DMS114 treated with DMSO at 0.1 percent for 48 hours (cell line): ENCODE measurements at regions not wholly inside any gene's neighbourhood (a gene's known extent, or its start where the extent isn't known, plus 50 kb on each side); places are given as distances from the start of the nearest gene placed in this dataset.
"Not testable (repeated sequence)": the region's sequence is repeated elsewhere in the genome, so short reads cannot be mapped to it uniquely, and the experiment has no call there.

Experiments used
- DNase-seq: peaks from one replicate; lab custom pipeline; 2025; ENCODE audit not compliant: unreplicated experiment; lab: John Stamatoyannopoulos, UW

DNA sequence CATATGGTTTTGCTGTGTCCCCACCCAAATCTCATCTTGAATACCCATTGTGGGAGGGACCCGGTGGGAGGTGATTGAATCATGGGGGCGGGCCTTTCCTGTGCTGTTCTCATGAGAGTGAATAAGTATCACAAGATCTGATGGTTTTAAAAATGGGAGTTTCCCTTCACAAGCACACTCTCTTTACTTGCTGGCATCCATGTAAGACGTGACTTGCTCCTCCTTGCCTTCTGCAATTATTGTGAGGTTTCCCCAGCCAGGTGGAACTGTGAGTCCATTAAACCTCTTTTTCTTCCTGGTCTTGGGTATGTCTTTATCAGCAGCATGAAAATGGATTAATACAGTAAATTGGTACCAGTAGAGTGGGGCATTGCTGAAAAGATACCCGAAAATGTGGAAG lies 627.8 kb downstream of the RFPL4B start:
- not testable (repeated sequence) for DNase-seq

GRCh38 chr6:112976579-112976978 lies 629.4 kb downstream of the RFPL4B start:
- DNase-seq = not testable (repeated sequence)

GRCh38 chr6:112979830-112980229 lies 632.7 kb downstream of the RFPL4B start:
- no peak for DNase-seq

DNA sequence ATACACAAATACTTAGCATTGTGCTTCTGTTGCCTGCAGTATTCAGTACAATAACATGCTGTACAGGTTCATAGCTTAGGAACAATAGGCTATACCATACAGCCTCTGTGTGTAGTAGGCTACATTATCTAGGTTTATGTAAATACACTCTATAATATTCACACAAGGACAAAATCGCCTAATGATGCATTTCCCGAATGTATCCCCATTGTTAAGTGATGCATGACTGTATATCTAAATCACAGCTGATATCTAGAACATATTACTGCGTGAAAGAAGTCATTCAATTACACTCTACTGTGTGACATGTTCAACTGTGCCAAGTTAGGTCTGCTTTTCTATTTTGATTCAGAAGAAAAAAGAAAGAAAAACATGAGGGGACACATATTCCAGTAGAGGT lies 633.5 kb downstream of the RFPL4B start:
- no peak for DNase-seq

DNA sequence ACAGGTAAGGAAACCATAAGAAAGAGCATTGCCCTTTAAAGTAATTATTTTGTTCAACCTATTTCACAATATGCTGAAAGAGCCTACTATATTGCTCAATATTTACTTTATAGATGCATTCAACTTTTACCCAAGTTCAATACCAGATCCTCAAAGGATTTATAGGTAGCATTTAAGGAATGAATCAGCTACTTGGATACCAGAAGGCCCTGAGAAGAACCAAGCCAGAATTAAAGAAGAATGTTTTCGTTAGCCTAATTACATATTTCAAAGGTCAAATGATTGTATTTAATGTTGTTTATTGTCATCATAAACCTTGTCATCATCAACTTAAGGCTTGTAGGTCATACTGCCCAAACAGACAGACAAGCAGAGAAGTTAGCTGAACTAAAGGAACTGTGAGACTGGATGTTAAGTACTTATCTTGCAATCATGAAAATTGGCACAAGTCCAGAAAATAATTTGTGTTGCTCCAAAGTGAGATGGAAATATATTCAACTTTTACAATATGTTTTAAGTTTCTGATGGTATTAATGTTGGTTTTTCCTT lies 636.7 kb downstream of the RFPL4B start:
- no peak for DNase-seq

DNA sequence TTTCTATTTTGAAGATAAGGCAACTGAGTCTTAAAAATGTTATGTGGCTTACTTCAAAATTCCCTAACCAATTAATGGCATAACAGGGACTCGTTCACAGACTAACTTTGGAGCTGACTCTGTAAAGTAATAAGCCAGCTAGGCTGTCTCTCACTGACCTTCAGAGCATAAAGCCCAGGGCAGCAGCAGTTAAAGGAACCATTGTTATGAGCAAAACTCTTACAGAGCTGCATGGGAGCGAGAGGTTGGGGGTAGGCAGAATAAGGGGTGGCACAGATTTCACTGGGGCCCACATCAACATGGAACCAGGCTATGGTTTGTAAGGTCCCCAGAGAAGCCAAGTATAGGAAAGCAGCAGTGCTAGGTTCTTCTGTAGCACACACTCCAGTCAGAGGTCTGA lies 637.8 kb downstream of the RFPL4B start:
- DNase-seq = no peak

GRCh38 chr6:112986321-112986720 lies 639.2 kb downstream of the RFPL4B start:
- no peak for DNase-seq

- no peak for DNase-seq
Observed at GRCh38 chr6:112988748-112989147, 641.6 kb downstream of the RFPL4B start.

DNA sequence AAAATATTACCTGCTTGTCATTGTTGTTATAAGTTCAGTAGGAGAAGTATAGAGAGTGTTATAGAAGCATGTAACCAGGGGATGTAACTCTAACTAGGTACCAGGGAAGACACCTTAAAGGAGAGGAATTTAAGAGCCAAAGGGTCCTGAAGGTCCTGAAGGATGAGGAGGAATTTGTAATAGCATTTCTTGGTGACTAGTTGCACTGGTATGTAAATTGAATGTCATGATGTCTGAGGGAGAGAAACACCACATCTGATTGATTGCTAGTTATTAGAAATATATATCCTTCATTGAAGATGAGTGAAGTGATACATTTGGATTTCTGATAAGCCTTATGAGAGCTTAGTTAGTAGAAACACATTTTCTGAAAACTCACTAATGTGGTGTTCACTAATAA lies 643.8 kb downstream of the RFPL4B start:
- no peak for DNase-seq

GRCh38 chr6:112991912-112992311 lies 644.8 kb downstream of the RFPL4B start:
- no peak for DNase-seq

DNA sequence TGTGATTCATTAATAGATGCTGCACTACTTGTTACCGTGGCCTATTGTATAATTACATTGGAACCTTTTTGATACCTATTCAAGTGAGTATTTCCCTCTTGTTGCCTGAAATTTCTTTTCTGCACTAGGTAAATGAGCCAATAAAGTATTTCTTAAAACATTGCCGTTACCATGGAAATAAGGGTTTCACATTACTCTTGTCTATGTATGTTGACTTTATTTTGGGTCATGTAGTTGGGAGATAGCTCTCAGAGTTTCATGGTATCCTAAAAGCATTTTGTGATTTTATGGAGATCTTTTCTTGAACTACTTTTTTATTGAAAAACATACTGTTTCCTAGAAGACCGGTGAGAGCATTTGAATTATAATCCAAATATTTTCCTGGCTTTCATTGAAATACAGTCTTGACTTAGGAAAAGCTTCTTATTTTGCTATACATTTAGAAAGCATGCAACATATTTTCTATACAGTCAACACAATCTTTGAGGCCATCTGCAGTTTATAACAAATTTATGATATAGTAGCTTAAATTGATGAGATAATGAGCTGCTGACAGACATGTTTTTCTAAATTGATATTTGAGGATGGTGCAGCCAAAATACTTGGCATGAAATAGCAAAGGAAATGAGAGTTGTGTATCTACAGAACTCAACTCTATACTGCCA lies 650.4 kb downstream of the RFPL4B start:
- no peak for DNase-seq

- DNase-seq = no peak
Observed at GRCh38 chr6:113004054-113004453, 656.9 kb downstream of the RFPL4B start.

DNA sequence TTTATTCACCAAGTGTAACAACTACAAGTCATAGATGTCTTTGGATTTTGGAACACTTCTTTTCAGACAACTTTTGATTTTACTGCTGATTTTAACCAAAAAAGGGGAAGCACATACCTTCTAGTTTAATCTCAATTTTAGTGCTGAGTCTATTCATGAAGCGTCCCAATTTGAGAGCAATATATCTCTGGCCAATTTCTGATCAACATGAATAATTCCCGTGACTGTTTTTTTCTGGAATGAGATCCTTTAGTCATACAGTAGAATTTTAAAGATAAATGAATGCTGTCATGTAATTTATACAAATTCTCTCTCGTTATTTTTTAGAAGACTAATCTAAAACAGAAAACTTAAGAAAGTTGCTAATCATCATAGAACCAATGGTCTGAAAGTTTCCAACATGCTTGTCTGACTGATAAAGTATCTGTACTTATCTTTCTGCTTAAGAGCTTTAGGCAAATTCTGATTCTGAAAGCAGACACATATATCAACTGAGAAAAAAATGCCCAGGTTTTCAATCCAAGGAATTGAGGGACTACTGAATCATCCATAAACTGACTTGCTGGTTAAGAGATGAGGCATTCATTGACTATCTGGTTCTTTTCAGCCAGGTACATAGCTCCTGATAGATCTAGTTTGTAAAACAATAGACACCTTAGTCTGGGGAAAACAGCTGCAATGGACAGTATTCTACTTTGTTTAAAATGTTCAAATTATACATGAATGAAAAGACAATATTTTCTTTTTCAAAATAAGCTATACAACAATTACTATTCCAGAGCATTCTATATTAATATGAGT lies 657.5 kb downstream of the RFPL4B start:
- DNase-seq = no peak

- no peak for DNase-seq
Observed at GRCh38 chr6:113006494-113006893, 659.4 kb downstream of the RFPL4B start.

DNA sequence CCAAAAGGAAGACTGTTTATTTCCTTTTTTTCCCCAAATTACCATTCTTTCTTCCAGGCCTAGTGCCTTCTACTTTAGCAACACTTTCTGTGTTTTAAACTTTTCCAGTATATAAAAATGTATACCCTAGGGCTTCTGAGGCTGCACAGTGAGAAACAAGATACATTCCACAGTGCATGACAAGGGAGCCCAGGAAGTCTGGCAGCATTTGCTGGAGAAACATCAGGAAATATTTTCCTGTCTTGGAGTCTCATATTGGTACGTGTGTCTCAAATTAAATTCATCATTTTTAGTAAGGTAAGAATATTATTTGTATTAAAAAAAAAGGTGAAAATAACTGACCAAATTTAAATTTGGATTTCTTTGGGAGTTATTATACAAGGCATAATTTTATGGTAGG lies 662.6 kb downstream of the RFPL4B start:
- no peak for DNase-seq

GRCh38 chr6:113010196-113010989 lies 663.3 kb downstream of the RFPL4B start:
- DNase-seq = no peak

GRCh38 chr6:113011389-113011788 lies 664.3 kb downstream of the RFPL4B start:
- DNase-seq = no peak

DNA sequence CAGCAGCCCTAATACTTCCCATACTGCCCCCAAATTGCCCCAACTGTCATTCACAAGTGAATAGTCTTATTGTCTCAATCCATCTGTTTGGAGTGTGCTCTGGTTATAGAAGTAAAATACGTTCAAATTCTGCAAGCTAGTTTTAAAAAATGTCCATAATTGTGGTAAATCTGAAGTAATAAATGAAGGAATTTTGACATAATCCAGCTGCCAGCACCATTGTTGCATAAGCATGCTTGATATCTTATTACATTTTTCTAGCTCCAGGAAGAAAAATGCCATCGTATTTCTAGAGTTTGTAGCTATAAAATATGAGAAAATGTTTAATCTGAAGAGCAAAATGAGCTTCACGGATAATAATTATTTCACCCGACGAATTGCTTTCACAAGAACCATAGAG lies 664.7 kb downstream of the RFPL4B start:
- no peak for DNase-seq

DNA sequence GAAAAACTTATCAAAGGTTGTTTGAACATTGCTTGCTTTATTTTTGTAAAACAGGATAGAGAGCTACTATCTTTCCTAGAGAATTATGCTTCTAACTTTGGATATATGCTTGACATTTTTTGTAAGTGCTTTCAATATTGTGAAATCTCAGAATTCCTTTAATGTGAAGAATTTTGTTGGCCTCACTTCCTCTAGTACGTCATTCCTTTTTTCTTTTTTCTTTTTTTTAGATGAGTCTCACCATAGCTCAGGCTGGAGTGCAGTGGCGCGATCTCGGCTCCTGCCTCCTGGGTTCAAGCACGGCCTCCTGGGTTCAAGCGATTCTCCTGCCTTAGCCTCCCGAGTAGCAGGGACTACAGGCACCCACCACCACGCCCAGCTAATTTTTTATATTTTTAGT lies 668.1 kb downstream of the RFPL4B start:
- no peak for DNase-seq

- DNase-seq = no peak
Observed at GRCh38 chr6:113017353-113017752, 670.2 kb downstream of the RFPL4B start.

DNA sequence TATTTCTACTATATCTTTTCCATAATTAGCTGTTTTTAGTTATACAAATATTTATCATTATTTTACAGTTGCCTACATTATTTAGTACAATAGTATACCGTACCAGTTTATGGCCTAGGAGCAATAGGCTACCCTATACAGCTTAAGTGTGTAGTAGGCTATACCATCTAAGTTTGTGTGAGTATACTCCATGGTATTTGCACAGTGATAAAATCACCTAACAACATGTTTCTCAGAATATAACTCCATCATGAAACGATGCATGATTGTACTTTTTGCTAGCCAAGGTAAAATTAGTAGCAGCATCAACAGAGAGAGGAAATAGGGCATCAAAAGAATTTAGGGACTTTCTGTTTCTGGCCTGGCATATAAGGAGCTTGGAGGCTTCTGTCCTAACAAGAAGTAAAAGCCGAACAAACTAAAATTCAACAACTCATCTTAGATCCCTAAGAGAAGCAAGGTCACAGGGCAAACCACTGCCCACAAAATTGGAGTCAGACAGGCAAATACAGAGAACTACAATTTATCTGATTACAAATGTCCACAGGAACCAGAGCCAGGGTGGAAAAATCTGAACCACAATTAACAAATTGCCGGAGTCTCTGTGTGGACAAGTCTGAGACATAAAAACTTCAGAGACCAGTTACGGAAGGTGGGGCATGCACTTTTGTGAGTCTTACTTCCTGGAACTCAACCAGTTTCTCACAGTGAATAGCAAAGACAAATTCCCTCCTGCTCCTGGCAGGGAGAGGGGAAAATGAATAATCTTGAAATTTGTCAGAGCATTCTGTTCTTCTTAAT lies 671.4 kb downstream of the RFPL4B start:
- DNase-seq = no peak
